HepG2 (cell line): ENCODE measurements at regions not wholly inside any gene's neighbourhood (a gene's known extent, or its start where the extent isn't known, plus 50 kb on each side); places are given as distances from the start of the nearest gene placed in this dataset.

ENCODE experiments used
- ATAC-seq: fragments of 200-7000 bp; cut with Tn5 transposase; 3 replicates; pipeline ENCODE4 v1.9.1; 2020; ENCODE audit warnings: mild to moderate bottlenecking, moderate library complexity
- BruUV-seq: library from RNA; stranded (reverse); fragments of 400-500 nt; replicated peaks from 2 replicates; lab custom pipeline; 2021; lab: Mats Ljungman, UMichigan
- CTCF ChIA-PET: fragments of 300-600 bp; formaldehyde crosslinking; extraction: SDS; loops from one replicate; lab custom pipeline; 2021; ENCODE audit warnings: low total read pairs, inconsistent platforms, low intra/inter-chr PET ratio; lab: Yijun Ruan, JAX
- POLR2A ChIA-PET: fragments of 350-600 bp; sonication (Branson Sonifier 250); formaldehyde crosslinking; loops from one replicate; lab custom pipeline; 2020; ENCODE audit warnings: antibody characterized with exemption, inconsistent platforms; lab: Yijun Ruan, JAX
- DNase-seq: peaks from one replicate; pipeline ENCODE4 v3.0.0-alpha.2; 2015; ENCODE audit warnings: low spot score
- FAIRE-seq: peaks from 3 replicates; lab custom pipeline; 2011; peaks lifted over from hg19 to GRCh38; lab: Jason Lieb, UNC
- H2AFZ ChIP-seq: one replicate; pipeline ENCODE4 v1.6.1; 2011; ENCODE audit warnings: low read length, inconsistent platforms
- H3K27ac ChIP-seq: fragments of 300-600 bp; 3 replicates; pipeline ENCODE4 v1.8.0; 2011; ENCODE audit warnings: mixed run types, mild to moderate bottlenecking, mixed read lengths, low read length, inconsistent platforms; ENCODE audit not compliant: insufficient read depth; ENCODE audit errors: extremely low read length
- H3K27me3 ChIP-seq, 2 experiments: fragments of 200-600 bp in 1 of 2; 2 replicates in 1 of 2; 3 replicates in 1 of 2; pipeline versions ENCODE4 v1.6.0 to v1.8.0; 2011; ENCODE audit warnings: low read length in 2 of 2, mild to moderate bottlenecking in 2 of 2, moderate library complexity in 2 of 2, inconsistent platforms in 1 of 2; ENCODE audit not compliant: insufficient read depth in 2 of 2, control insufficient read depth in 1 of 2
- H3K36me3 ChIP-seq, 2 experiments: fragments of 200-600 bp in 1 of 2; replicated peaks in 1 of 2; 2 replicates in 1 of 2; 3 replicates in 1 of 2; pipeline versions ENCODE4 v1.5.1 to v1.8.0; 2011; ENCODE audit warnings: low read length in 2 of 2, inconsistent platforms in 1 of 2; ENCODE audit not compliant: insufficient read depth in 2 of 2, control insufficient read depth in 1 of 2
- H3K4me1 ChIP-seq: 2 replicates; pipeline ENCODE4 v1.5.1; 2012; ENCODE audit warnings: low read length, inconsistent platforms; ENCODE audit not compliant: insufficient read depth
- H3K4me2 ChIP-seq: 2 replicates; pipeline ENCODE4 v1.6.0; 2011; ENCODE audit warnings: low read depth, low read length, inconsistent platforms
- H3K4me3 ChIP-seq, 3 experiments: fragments of 200-600 bp in 1 of 3; sonication (generic), shearing (Covaris generic) in 1 of 3; replicated peaks in 1 of 3; 2 replicates each; pipeline ENCODE4 v1.5.1; 2011 to 2016; ENCODE audit warnings: low read length in 3 of 3, inconsistent platforms in 2 of 3, low read depth in 2 of 3, mild to moderate bottlenecking in 2 of 3, control low read depth in 1 of 3, mixed read lengths in 1 of 3; ENCODE audit not compliant: insufficient read depth in 1 of 3
- H3K79me2 ChIP-seq: one replicate; pipeline ENCODE4 v1.6.1; 2011; ENCODE audit warnings: low read length, inconsistent platforms; ENCODE audit not compliant: insufficient read depth
- H3K9ac ChIP-seq: 2 replicates; pipeline ENCODE4 v1.6.0; 2011; ENCODE audit warnings: mild to moderate bottlenecking, low read depth, low read length, inconsistent platforms; ENCODE audit not compliant: insufficient read depth
- H3K9me3 ChIP-seq: 2 replicates; pipeline ENCODE4 v1.5.1; 2012; ENCODE audit warnings: mild to moderate bottlenecking, low read length
- H4K20me1 ChIP-seq: 2 replicates; pipeline ENCODE4 v1.6.0; 2011; ENCODE audit warnings: inconsistent platforms, mild to moderate bottlenecking, low read length, moderate library complexity; ENCODE audit not compliant: insufficient read depth
- CC2D1A ChIP-seq: sonication (generic); formaldehyde crosslinking; IDR thresholded peaks from 2 replicates; pipeline ENCODE4 v1.8.1; 2023; ENCODE audit warnings: mild to moderate bottlenecking, missing genetic modification reagents
- GZF1 ChIP-seq: sonication (generic); formaldehyde crosslinking; IDR thresholded peaks from 2 replicates; pipeline ENCODE4 v1.5.1; 2020; ENCODE audit warnings: mild to moderate bottlenecking, missing genetic modification reagents
- MIXL1 ChIP-seq: IDR thresholded peaks from 2 replicates; pipeline ENCODE4 v1.6.1; 2016
- MTERF4 ChIP-seq: sonication (generic); formaldehyde crosslinking; IDR thresholded peaks from 2 replicates; pipeline ENCODE4 v1.8.0; 2023; ENCODE audit warnings: mild to moderate bottlenecking, missing genetic modification reagents
- NCOA5 ChIP-seq: sonication (generic); formaldehyde crosslinking; IDR thresholded peaks from 2 replicates; pipeline ENCODE4 v1.4.0; 2020; ENCODE audit warnings: missing genetic modification reagents
- PLSCR1 ChIP-seq: sonication (generic); formaldehyde crosslinking; IDR thresholded peaks from 2 replicates; pipeline ENCODE4 v1.5.0; 2020; ENCODE audit warnings: missing genetic modification reagents, mild to moderate bottlenecking, borderline replicate concordance
- RAD51 ChIP-seq: fragments of 450-650 bp; IDR thresholded peaks from 2 replicates; pipeline ENCODE4 v1.6.1; 2016; ENCODE audit warnings: borderline replicate concordance
- SAP130 ChIP-seq: IDR thresholded peaks from 2 replicates; pipeline ENCODE4 v1.6.1; 2016; ENCODE audit warnings: low read depth
- THAP7 ChIP-seq: sonication (generic); formaldehyde crosslinking; IDR thresholded peaks from 2 replicates; pipeline ENCODE4 v1.8.1; 2023; ENCODE audit warnings: mild to moderate bottlenecking, missing genetic modification reagents
- YEATS2 ChIP-seq: sonication (generic); formaldehyde crosslinking; IDR thresholded peaks from 2 replicates; pipeline ENCODE4 v1.4.0; 2020; ENCODE audit warnings: missing genetic modification reagents, borderline replicate concordance
- ZFP82 ChIP-seq: sonication (generic); formaldehyde crosslinking; IDR thresholded peaks from 2 replicates; pipeline ENCODE4 v1.5.1; 2020; ENCODE audit warnings: mild to moderate bottlenecking, missing genetic modification reagents, borderline replicate concordance
- ZKSCAN8 ChIP-seq: IDR thresholded peaks from 2 replicates; pipeline ENCODE4 v1.6.1; 2016; ENCODE audit warnings: borderline replicate concordance, missing genetic modification reagents, missing compliant biosample characterization
- ZNF121 ChIP-seq: sonication (generic); formaldehyde crosslinking; IDR thresholded peaks from 2 replicates; pipeline ENCODE4 v1.5.0; 2020; ENCODE audit warnings: mild to moderate bottlenecking, missing genetic modification reagents
- ZNF143 ChIP-seq: sonication (generic); formaldehyde crosslinking; IDR thresholded peaks from 2 replicates; pipeline ENCODE4 v1.4.0; 2020; ENCODE audit warnings: missing genetic modification reagents
- ZNF17 ChIP-seq: sonication (generic); formaldehyde crosslinking; IDR thresholded peaks from 2 replicates; pipeline ENCODE4 v1.5.0; 2020; ENCODE audit warnings: mild to moderate bottlenecking, missing genetic modification reagents
- ZNF737 ChIP-seq: sonication (generic); formaldehyde crosslinking; IDR thresholded peaks from 2 replicates; pipeline ENCODE4 v1.5.0; 2020; ENCODE audit warnings: missing genetic modification reagents, mild to moderate bottlenecking, borderline replicate concordance
- ZNF75D ChIP-seq: sonication (generic); formaldehyde crosslinking; IDR thresholded peaks from 2 replicates; pipeline ENCODE4 v1.8.1; 2023; ENCODE audit warnings: missing genetic modification reagents, mild to moderate bottlenecking, borderline replicate concordance
- WGBS: methylation state at CpG from one replicate; pipeline ENCODE4 v1.1.6; 2017; ENCODE audit warnings: low lambda C conversion rate; 5-methylcytosine and 5-hydroxymethylcytosine counted together
- in situ Hi-C: cut with HindIII; loops from 2 replicates; pipeline ENCODE4 v1.10.0; 2017; ENCODE audit warnings: low pct_unique_long_range_greater_than_20kb; ENCODE audit not compliant: extremely low pct_ligation_motif_present
- intact Hi-C: fragments of 100-400 bp; cut with micrococcal nuclease; formaldehyde crosslinking; loops from one replicate; pipeline ENCODE4 v1.10.0; 2022; ENCODE audit not compliant: unreplicated experiment

GRCh38 chr2:2855297-2855696, 522.3 kb downstream of the EIPR1 start:
- H3K36me3 ChIP-seq = no peaks in the 10 kb centered on the region; a peak in 1 of 5 replicates
- CTCF ChIA-PET = no interaction called here
- FAIRE-seq = no peak

More at GRCh38 chr2:2855297-2855696, 522.3 kb downstream of the EIPR1 start:
- TF ChIP-seq ZNF737 (no peak), GZF1 (CRISPR knock-in tag) (no peak), NCOA5 (no peak), ZNF17 (CRISPR knock-in tag) (no peak), ZFP82 (no peak), CC2D1A (CRISPR knock-in tag) (no peak), ZKSCAN8 (CRISPR knock-in tag) (no peak), MIXL1 (CRISPR knock-in tag) (no peak), YEATS2 (CRISPR knock-in tag) (no peak), ZNF143 (CRISPR knock-in tag) (no peak), THAP7 (CRISPR knock-in tag) (no peak), RAD51 (no peak), MTERF4 (CRISPR knock-in tag) (no peak), SAP130 (no peak), PLSCR1 (CRISPR knock-in tag) (no peak), ZNF75D (CRISPR knock-in tag) (no peak), ZNF121 (CRISPR knock-in tag) (no peak)
- no peak overlapping the region for H3K4me3 ChIP-seq
- no peak overlapping the region for H3K9ac ChIP-seq
- in situ Hi-C loops = no loop called here
- no peak overlapping the region for H3K4me2 ChIP-seq
- no TSS peak for BruUV-seq
- intact Hi-C loops = no loop called here
- H3K27me3 ChIP-seq = peaks cover 0 to 15% of the 10 kb centered on the region in 2 experiments; a peak in 2 of 5 replicates
- H2AFZ ChIP-seq = no peak overlapping the region
- H3K27ac ChIP-seq = no peak overlapping the region
- no peaks in the 10 kb centered on the region for H3K4me1 ChIP-seq
- POLR2A ChIA-PET = no interaction called here
- H3K9me3 ChIP-seq = no peaks in the 10 kb centered on the region
- H4K20me1 ChIP-seq = no peaks in the 10 kb centered on the region
- H3K79me2 ChIP-seq = no peaks in the 10 kb centered on the region
- 0% methylated on average over 5 of the region's 5 CpGs for WGBS
- ATAC-seq (no peak), DNase-seq (no peak)
